ENCODE measurements at regions not wholly inside any gene's neighbourhood (a gene's known extent, or its start where the extent isn't known, plus 50 kb on each side); places are given as distances from the start of the nearest gene placed in this dataset.

GRCh38 chr18:10329101-10329500, 125.3 kb upstream of the APCDD1 start:
- Histone ChIP-seq H3K4me3 (no peak overlapping the region), H3K36me3 (ENCODE audit: low read depth) (no peaks in the 10 kb centered on the region), H3K9me3 (no peaks in the 10 kb centered on the region), H3K4me1 (ENCODE audit: low read depth) (no peaks in the 10 kb centered on the region)
- intact Hi-C loops (cut with DNase I, micrococcal nuclease), result no loop called here
- ATAC-seq, result no peak
- DNase-seq, result no peak
- no peak for TF ChIP-seq CTCF (IDR thresholded peaks at IDR 0.05)

DNA sequence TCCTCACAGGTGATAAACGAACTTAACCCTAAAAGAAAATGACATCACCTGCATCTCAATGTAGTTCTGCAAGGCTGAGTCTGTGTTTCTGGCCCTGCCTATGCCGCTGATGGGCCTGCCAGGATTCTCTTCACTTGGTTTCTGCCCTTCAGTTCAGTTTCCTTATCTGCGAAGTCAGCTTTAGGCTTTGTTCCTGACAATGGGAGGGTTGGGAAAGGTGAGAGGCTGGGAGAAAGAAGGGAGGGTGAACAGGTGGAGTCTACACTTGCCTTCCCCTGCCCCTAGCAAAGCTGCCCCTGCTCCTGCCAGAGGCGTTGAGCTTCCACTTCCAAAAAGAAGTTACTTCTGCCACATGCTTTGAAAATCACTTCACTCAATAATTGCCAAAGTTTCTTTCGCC, 124.0 kb upstream of the APCDD1 start:
- Histone ChIP-seq H3K4me3 (no peak overlapping the region), H3K4me1 (ENCODE audit: low read depth) (no peaks in the 10 kb centered on the region), H3K9me3 (no peaks in the 10 kb centered on the region), H3K36me3 (ENCODE audit: low read depth) (no peaks in the 10 kb centered on the region)
- no peak for DNase-seq
- intact Hi-C loops (cut with DNase I, micrococcal nuclease), result no loop called here
- no peak for TF ChIP-seq CTCF (IDR thresholded peaks at IDR 0.05)
- no peak for ATAC-seq

- no peaks in the 10 kb centered on the region for H3K4me1 ChIP-seq (ENCODE audit: low read depth)
- intact Hi-C loops (cut with DNase I, micrococcal nuclease), result no loop called here
- H3K36me3 ChIP-seq (ENCODE audit: low read depth), result no peaks in the 10 kb centered on the region
- ATAC-seq (no peak), DNase-seq (no peak)
- TF ChIP-seq CTCF (IDR thresholded peaks at IDR 0.05), result no peak
- no peaks in the 10 kb centered on the region for H3K9me3 ChIP-seq
- no peak overlapping the region for H3K4me3 ChIP-seq
Measured at GRCh38 chr18:10332452-10332851, 122.0 kb upstream of the APCDD1 start.

DNA sequence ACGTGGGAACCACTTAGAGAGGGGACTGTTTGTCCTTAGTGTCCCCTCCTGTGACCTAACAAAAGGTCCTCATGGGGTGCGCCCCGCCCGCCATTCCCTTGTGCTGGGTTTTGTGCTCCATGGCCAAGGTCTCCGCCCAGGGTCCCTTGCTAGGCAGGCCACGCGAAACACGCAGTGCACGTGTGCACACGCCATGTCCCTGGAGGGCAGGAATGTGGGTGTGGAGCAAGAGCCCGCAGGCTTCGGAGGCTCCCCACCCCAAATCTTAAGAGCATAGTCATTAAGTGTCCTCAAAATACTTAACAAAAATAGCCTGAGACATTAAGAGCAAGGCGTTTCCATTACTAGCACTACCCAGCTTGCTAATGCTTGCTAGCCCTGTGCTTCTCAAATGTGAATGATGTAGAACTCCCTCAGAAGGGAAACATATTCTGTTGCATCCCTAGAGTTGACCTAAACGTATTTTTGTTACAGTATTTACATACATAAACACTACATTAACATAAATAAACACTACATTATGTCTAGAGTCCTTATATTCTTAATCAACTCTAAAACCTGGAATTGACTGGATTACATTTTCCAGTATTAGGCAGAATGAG, 117.6 kb upstream of the APCDD1 start:
- H3K4me3 ChIP-seq, result no peak overlapping the region
- DNase-seq, result no peak
- no peaks in the 10 kb centered on the region for H3K4me1 ChIP-seq (ENCODE audit: low read depth)
- no peaks in the 10 kb centered on the region for H3K9me3 ChIP-seq
- intact Hi-C loops (cut with DNase I, micrococcal nuclease), result no loop called here
- TF ChIP-seq CTCF (IDR thresholded peaks at IDR 0.05), result no peak
- H3K36me3 ChIP-seq (ENCODE audit: low read depth), result no peaks in the 10 kb centered on the region
- ATAC-seq, result no peak

- intact Hi-C loops (cut with DNase I, micrococcal nuclease), result no loop called here
Measured at GRCh38 chr18:10340821-10341220, 113.6 kb upstream of the APCDD1 start.

More at GRCh38 chr18:10340821-10341220, 113.6 kb upstream of the APCDD1 start:
- Histone ChIP-seq H3K36me3 (ENCODE audit: low read depth) (no peaks in the 10 kb centered on the region), H3K4me3 (no peak overlapping the region), H3K4me1 (ENCODE audit: low read depth) (no peaks in the 10 kb centered on the region), H3K9me3 (no peaks in the 10 kb centered on the region)
- DNase-seq (no peak), ATAC-seq (no peak)
- no peak for TF ChIP-seq CTCF (IDR thresholded peaks at IDR 0.05)
